Stimulated activated CD4-positive, alpha-beta T cell treated with anti-CD3 and anti-CD28 coated beads, TNF-alpha, amount 100 ng/mL, for 48 hours (primary cell): ENCODE measurements at regions not wholly inside any gene's neighbourhood (a gene's known extent, or its start where the extent isn't known, plus 50 kb on each side); places are given as distances from the start of the nearest gene placed in this dataset.

ENCODE experiments used
- DNase-seq, 3 donors: peaks; one replicate each; pipeline ENCODE4 v3.0.0-alpha.2; 2020; ENCODE audit warnings: low read depth in 3 of 3

GRCh38 chr6:147817042-147817689, 308.7 kb downstream of the SAMD5 start:
- no peak for DNase-seq

GRCh38 chr6:147820520-147820919, 312.0 kb downstream of the SAMD5 start:
- DNase-seq, result no peak

GRCh38 chr6:147821295-147821897, 312.9 kb downstream of the SAMD5 start:
- no peak for DNase-seq

GRCh38 chr6:147823936-147824335, 315.4 kb downstream of the SAMD5 start:
- DNase-seq, result no peak

- no peak for DNase-seq
Measured at GRCh38 chr6:147825848-147826247, 317.4 kb downstream of the SAMD5 start.

GRCh38 chr6:147826698-147827097, 318.2 kb downstream of the SAMD5 start:
- DNase-seq, result no peak

- no peak for DNase-seq
Measured at GRCh38 chr6:147829418-147829817, 320.9 kb downstream of the SAMD5 start.

- no peak for DNase-seq
Measured at GRCh38 chr6:147829835-147830234, 321.3 kb downstream of the SAMD5 start.

GRCh38 chr6:147831356-147831755, 322.9 kb downstream of the SAMD5 start:
- no peak for DNase-seq

GRCh38 chr6:147833607-147834006, 325.1 kb downstream of the SAMD5 start:
- no peak for DNase-seq

- no peak for DNase-seq
Measured at GRCh38 chr6:147834084-147834776, 325.7 kb downstream of the SAMD5 start.

GRCh38 chr6:147837540-147837939, 329.1 kb downstream of the SAMD5 start:
- DNase-seq, result no peak

GRCh38 chr6:147839708-147840610, 331.5 kb downstream of the SAMD5 start:
- no peak for DNase-seq

- no peak for DNase-seq
Measured at GRCh38 chr6:147841547-147842148, 333.2 kb downstream of the SAMD5 start.

GRCh38 chr6:147849401-147850330, 341.2 kb downstream of the SAMD5 start:
- DNase-seq, result no peak

GRCh38 chr6:147852772-147853171, 344.3 kb downstream of the SAMD5 start:
- DNase-seq, result no peak

GRCh38 chr6:147853574-147853973, 345.1 kb downstream of the SAMD5 start:
- no peak for DNase-seq

GRCh38 chr6:147855803-147856482, 347.5 kb downstream of the SAMD5 start:
- no peak for DNase-seq

GRCh38 chr6:147856687-147857086, 348.2 kb downstream of the SAMD5 start:
- no peak for DNase-seq

GRCh38 chr6:147858421-147858820, 349.9 kb downstream of the SAMD5 start:
- no peak for DNase-seq
